Fibroblast of upper back skin (primary cell): ENCODE measurements at regions not wholly inside any gene's neighbourhood (a gene's known extent, or its start where the extent isn't known, plus 50 kb on each side); places are given as distances from the start of the nearest gene placed in this dataset.
A peak's percentile ranks its signal among the peaks of the same experiment; 100 is the strongest.

Source experiments
- DNase-seq: peaks from one replicate; pipeline ENCODE4 v3.0.0-alpha.2; 2013

DNA sequence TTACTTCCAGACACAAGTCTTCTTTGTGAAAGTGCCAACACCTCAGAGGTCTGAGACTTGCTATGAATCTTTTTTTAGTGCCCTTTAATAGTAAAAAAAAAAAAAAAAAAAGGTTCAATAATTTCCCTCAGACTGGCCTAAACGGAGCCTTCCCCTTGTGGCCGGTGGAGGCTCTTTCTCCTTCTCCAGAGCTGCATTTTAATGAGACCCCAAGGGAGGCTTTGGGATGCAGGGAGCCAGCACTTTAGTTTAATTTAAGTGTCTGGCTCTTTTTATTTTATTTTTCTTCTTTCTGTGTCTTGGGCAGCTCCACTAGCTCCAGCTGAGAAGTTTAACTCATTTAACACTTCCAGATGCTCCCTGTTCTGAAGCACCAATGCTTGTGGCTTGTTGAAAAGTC lies 67.8 kb upstream of the MAPK4 start:
- DNase-seq, result no peak

DNA sequence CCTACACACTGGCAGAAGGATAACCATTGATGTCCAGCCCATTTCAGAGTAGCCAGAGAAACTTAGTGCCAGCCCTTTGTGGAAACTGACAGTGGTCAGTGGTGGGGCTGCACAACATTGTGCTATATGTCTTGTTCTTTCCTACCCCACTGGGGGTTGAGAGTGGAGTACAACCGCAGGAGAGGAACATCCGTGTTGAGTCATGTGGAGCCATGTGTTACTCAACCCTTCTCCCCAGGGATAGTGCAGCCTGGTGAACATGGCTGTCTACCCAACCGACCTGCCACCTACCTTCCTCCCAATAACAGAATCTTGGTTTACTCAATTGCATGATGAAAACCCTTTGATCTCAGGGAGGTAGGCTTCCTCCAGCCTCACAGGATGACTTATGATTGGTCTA lies 65.3 kb upstream of the MAPK4 start:
- DNase-seq, result no peak

DNA sequence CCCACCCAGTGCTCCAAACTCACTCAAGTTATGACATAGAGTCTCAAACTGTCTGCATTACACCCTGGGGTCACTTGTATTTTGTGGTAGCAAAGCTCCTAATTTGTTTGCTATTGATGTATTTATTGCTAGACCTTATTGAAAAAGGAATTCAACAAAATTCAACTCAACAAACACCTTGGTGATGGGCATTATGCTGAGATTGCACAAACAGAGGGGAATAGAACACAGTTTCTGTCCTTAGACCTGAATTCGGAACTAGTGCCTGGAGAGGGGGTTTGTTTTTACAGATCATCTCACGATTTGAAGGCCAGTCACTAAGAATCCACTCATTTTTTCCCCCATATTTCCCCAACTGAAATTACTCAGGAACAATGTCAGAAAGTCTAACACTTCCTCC lies 53.5 kb upstream of the MAPK4 start:
- no peak for DNase-seq

- peak; percentile 37 for DNase-seq
Observed at GRCh38 chr18:50507120-50507590, 52.7 kb upstream of the MAPK4 start.

- no peak for DNase-seq
Observed at GRCh38 chr18:50508228-50508627, 51.7 kb upstream of the MAPK4 start.

GRCh38 chr18:50509012-50509411 lies 50.9 kb upstream of the MAPK4 start:
- no peak for DNase-seq
